Sigmoid colon (tissue), 4 donors: ENCODE measurements at regions not wholly inside any gene's neighbourhood (a gene's known extent, or its start where the extent isn't known, plus 50 kb on each side); places are given as distances from the start of the nearest gene placed in this dataset.

Source experiments
- EP300 ChIP-seq, 4 donors: sonication (generic); formaldehyde crosslinking; IDR thresholded peaks; one replicate each; pipeline ENCODE4 v1.6.1; 2017; ENCODE audit warnings: antibody characterized with exemption in 4 of 4
- POLR2AphosphoS5 ChIP-seq, 4 donors: sonication (generic); formaldehyde crosslinking; IDR thresholded peaks; one replicate each; pipeline ENCODE4 v1.6.1; 2017; ENCODE audit warnings: antibody characterized with exemption in 4 of 4
- TF ChIP-seq, protein P1 (sequence below), 4 experiments: fragments of 450-650 bp in 3 of 4; fragments of 200-600 bp in 1 of 4; IDR thresholded peaks; one replicate each; pipeline ENCODE4 v1.5.1; 2016 to 2019; ENCODE audit warnings: antibody characterized with exemption in 4 of 4, mild to moderate bottlenecking in 3 of 4, moderate library complexity in 2 of 4

DNA sequence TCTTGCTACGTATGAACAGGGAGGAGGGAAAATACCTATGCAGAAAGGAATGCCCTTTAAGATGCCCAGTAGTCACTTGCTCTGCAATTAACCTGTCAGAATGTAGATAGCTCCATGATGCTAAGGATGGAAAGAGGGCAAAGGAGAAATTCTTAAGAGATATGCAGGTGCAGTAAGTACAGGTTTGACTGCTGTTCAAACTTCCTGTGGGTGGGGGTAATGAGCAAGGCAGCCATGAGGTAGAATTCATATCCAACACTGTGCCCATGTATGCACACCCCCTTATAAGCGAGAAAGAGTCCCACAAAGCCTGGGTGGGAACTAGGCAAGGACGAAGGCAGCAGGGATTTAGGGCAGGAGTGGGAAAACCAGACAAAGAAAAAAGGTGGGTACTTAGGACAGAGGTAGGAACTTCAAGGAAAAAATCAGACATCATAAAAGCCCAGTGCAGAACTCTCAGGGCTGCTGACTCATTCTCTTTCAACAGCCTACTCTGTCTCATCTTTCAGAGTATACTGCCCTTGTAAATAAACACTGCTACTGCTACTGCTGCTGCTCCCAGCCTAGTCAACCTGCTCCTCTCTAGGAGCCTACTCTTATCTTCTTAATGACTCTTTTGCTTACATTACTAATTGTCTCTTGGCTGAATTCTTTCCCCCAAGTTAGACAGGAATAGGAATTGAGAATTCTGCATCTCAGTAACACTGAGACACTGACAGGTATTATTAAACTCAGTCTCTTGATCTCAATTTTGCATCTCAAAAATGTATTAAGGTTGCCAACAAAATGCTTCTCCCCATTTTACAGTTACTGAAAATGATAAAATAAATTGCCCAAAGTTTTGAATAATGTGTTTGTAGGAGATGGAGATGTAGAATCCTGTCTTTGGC, 189.0 kb downstream of the PTH2R start:
- no peak for TF ChIP-seq EP300 (IDR thresholded peaks at IDR 0.05)
- TF ChIP-seq, protein P1, sequence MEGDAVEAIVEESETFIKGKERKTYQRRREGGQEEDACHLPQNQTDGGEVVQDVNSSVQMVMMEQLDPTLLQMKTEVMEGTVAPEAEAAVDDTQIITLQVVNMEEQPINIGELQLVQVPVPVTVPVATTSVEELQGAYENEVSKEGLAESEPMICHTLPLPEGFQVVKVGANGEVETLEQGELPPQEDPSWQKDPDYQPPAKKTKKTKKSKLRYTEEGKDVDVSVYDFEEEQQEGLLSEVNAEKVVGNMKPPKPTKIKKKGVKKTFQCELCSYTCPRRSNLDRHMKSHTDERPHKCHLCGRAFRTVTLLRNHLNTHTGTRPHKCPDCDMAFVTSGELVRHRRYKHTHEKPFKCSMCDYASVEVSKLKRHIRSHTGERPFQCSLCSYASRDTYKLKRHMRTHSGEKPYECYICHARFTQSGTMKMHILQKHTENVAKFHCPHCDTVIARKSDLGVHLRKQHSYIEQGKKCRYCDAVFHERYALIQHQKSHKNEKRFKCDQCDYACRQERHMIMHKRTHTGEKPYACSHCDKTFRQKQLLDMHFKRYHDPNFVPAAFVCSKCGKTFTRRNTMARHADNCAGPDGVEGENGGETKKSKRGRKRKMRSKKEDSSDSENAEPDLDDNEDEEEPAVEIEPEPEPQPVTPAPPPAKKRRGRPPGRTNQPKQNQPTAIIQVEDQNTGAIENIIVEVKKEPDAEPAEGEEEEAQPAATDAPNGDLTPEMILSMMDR (IDR thresholded peaks at IDR 0.05) = no peak
- TF ChIP-seq POLR2AphosphoS5 (IDR thresholded peaks at IDR 0.05) = no peak
